A549 (cell line): ENCODE measurements at regions not wholly inside any gene's neighbourhood (a gene's known extent, or its start where the extent isn't known, plus 50 kb on each side); places are given as distances from the start of the nearest gene placed in this dataset.

Source experiments
- ATAC-seq, 2 experiments: fragments of 200-7000 bp in 1 of 2; fragments of >200 bp in 1 of 2; cut with Nextera tagmentation in 1 of 2; cut with Tn5 transposase in 1 of 2; 3 replicates each; pipeline versions ENCODE4 v1.8.0 to v1.9.1; 2018 to 2020; ENCODE audit warnings: mild to moderate bottlenecking in 1 of 2, moderate library complexity in 1 of 2
- CTCF ChIA-PET: fragments of 300-600 bp; sonication (Branson Sonifier 250); formaldehyde crosslinking; extraction: SDS; loops from one replicate; lab custom pipeline; 2021; ENCODE audit warnings: antibody characterized with exemption, inconsistent platforms; lab: Yijun Ruan, JAX
- POLR2A ChIA-PET: fragments of 350-600 bp; formaldehyde crosslinking; extraction: SDS; loops from one replicate; lab custom pipeline; 2021; ENCODE audit warnings: antibody characterized with exemption, inconsistent platforms; lab: Yijun Ruan, JAX
- DNase-seq, 2 experiments: peaks; one replicate each; pipeline versions ENCODE4 v3.0.0 to v3.0.0-alpha.2; 2011 to 2016; ENCODE audit warnings: low read depth in 1 of 2, low spot score in 1 of 2
- FAIRE-seq: peaks from 2 replicates; lab custom pipeline; 2011; peaks lifted over from hg19 to GRCh38; lab: Jason Lieb, UNC
- H3K27ac ChIP-seq, 2 experiments: fragments of >200 bp; sonication (Bioruptor Twin); formaldehyde crosslinking; 3 replicates each; pipeline ENCODE4 v1.5.1; 2016 to 2017
- H3K4me1 ChIP-seq: fragments of >200 bp; sonication (Bioruptor Twin); formaldehyde crosslinking; 3 replicates; pipeline ENCODE4 v1.6.1; 2016
- H3K4me2 ChIP-seq: fragments of >200 bp; sonication (Bioruptor Twin); formaldehyde crosslinking; 3 replicates; pipeline ENCODE4 v1.6.1; 2016
- H3K4me3 ChIP-seq: fragments of >200 bp; sonication (Bioruptor Twin); formaldehyde crosslinking; 3 replicates; pipeline ENCODE4 v1.5.1; 2016
- H3K9me3 ChIP-seq: fragments of >200 bp; sonication (Bioruptor Twin); formaldehyde crosslinking; 3 replicates; pipeline ENCODE4 v1.6.1; 2016
- ATOH8 ChIP-seq: fragments of 250-450 bp; sonication (Bioruptor Pico); IDR thresholded peaks from 2 replicates; pipeline ENCODE4 v1.5.0; 2020; ENCODE audit warnings: low read depth, mild to moderate bottlenecking, moderate library complexity
- BCL3 ChIP-seq: fragments of >200 bp; sonication (Bioruptor Twin); formaldehyde crosslinking; IDR thresholded peaks from 3 replicates; pipeline ENCODE4 v1.6.1; 2016
- CBX8 ChIP-seq: fragments of 200-600 bp; sonication (generic); IDR thresholded peaks from 2 replicates; pipeline ENCODE4 v1.6.1; 2016
- CEBPB ChIP-seq, 2 experiments: fragments of >200 bp in 1 of 2; sonication (Bioruptor Twin) in 1 of 2; formaldehyde crosslinking in 1 of 2; IDR thresholded peaks; 2 replicates each; pipeline ENCODE4 v1.6.1; 2012 to 2016
- CHD2 ChIP-seq: fragments of 150-350 bp; IDR thresholded peaks from 2 replicates; pipeline ENCODE4 v1.6.1; 2014; ENCODE audit warnings: low read length; ENCODE audit not compliant: partially characterized antibody
- CTCF ChIP-seq: fragments of >200 bp; sonication (Bioruptor Twin); formaldehyde crosslinking; IDR thresholded peaks from 3 replicates; pipeline ENCODE4 v1.5.1; 2016
- ESRRA ChIP-seq: fragments of 150-350 bp; IDR thresholded peaks from 2 replicates; pipeline ENCODE4 v1.6.1; 2014; ENCODE audit warnings: mild to moderate bottlenecking, low read length, borderline replicate concordance
- FOSB ChIP-seq: fragments of 250-450 bp; sonication (Bioruptor Pico); IDR thresholded peaks from 2 replicates; pipeline ENCODE4 v1.5.0; 2020; ENCODE audit warnings: mild to moderate bottlenecking, moderate library complexity
- GATA3 ChIP-seq: IDR thresholded peaks from 2 replicates; pipeline ENCODE4 v1.6.1; 2012; ENCODE audit warnings: borderline replicate concordance
- HOXB5 ChIP-seq: fragments of 250-450 bp; sonication (Bioruptor Pico); IDR thresholded peaks from 2 replicates; pipeline ENCODE4 v1.5.0; 2020; ENCODE audit warnings: mild to moderate bottlenecking, moderate library complexity
- JUN ChIP-seq, 2 experiments: fragments of >200 bp; sonication (Bioruptor Twin); formaldehyde crosslinking; IDR thresholded peaks; 2 replicates in 1 of 2; 3 replicates in 1 of 2; pipeline ENCODE4 v1.6.1; 2016 to 2017
- KDM1A ChIP-seq: fragments of 200-600 bp; sonication (generic); IDR thresholded peaks from 2 replicates; pipeline ENCODE4 v1.6.1; 2016; ENCODE audit warnings: low read depth, mild to moderate bottlenecking
- KDM5A ChIP-seq: fragments of 200-600 bp; sonication (generic); IDR thresholded peaks from 2 replicates; pipeline ENCODE4 v1.6.1; 2016; ENCODE audit warnings: antibody characterized with exemption, mild to moderate bottlenecking
- MAX ChIP-seq: IDR thresholded peaks from 2 replicates; pipeline ENCODE4 v1.6.1; 2012
- MAZ ChIP-seq: fragments of 150-350 bp; IDR thresholded peaks from 2 replicates; pipeline ENCODE4 v1.6.1; 2014; ENCODE audit warnings: antibody characterized with exemption, low read depth, low read length, borderline replicate concordance
- RAD21 ChIP-seq, 2 experiments: fragments of >200 bp in 1 of 2; sonication (Bioruptor Twin) in 1 of 2; formaldehyde crosslinking in 1 of 2; IDR thresholded peaks in 1 of 2; conservative IDR thresholded peaks in 1 of 2; 2 replicates in 1 of 2; 3 replicates in 1 of 2; pipeline ENCODE4 v1.6.1; 2012 to 2018; ENCODE audit warnings: inconsistent platforms in 1 of 2
- REST ChIP-seq: fragments of 200-600 bp; sonication (generic); IDR thresholded peaks from 2 replicates; pipeline ENCODE4 v1.6.1; 2016; ENCODE audit warnings: antibody characterized with exemption, mild to moderate bottlenecking, moderate library complexity
- SMC3 ChIP-seq: fragments of >200 bp; sonication (Bioruptor Twin); formaldehyde crosslinking; IDR thresholded peaks from 3 replicates; pipeline ENCODE4 v1.6.1; 2018; ENCODE audit warnings: inconsistent platforms
- USF2 ChIP-seq: fragments of 450-650 bp; IDR thresholded peaks from 2 replicates; pipeline ENCODE4 v1.6.1; 2014; ENCODE audit warnings: antibody characterized with exemption
- ZC3H11A ChIP-seq: fragments of 450-650 bp; IDR thresholded peaks from 2 replicates; pipeline ENCODE4 v1.6.1; 2014; ENCODE audit warnings: antibody characterized with exemption, mild to moderate bottlenecking
- ZNF302 ChIP-seq: fragments of 250-450 bp; sonication (Bioruptor Pico); IDR thresholded peaks from 2 replicates; pipeline ENCODE4 v1.9.0; 2021; ENCODE audit warnings: inconsistent platforms, mild to moderate bottlenecking, moderate library complexity
- WGBS: methylation state at CpG from one replicate; pipeline ENCODE4 v1.1.6; 2017; ENCODE audit errors: missing lambda C conversion rate; 5-methylcytosine and 5-hydroxymethylcytosine counted together

- WGBS = 29% methylated on average over 2 of the region's 2 CpGs
- DNase-seq (peak in 1 of 2 experiments; percentile 9), FAIRE-seq (no peak), ATAC-seq (no peak; a peak in 1 of 6 replicates)
- H3K4me1 ChIP-seq = no peaks in the 10 kb centered on the region
- H3K27ac ChIP-seq = no peak overlapping the region
- TF ChIP-seq CHD2 = no peak
- TF ChIP-seq CEBPB (IDR thresholded peaks at IDR 0.05) = no peak
- TF ChIP-seq GATA3 = no peak
- no peak overlapping the region for H3K4me3 ChIP-seq
- ChIA-PET CTCF (no interaction called here), POLR2A (no interaction called here)
- H3K4me2 ChIP-seq = no peak overlapping the region
- H3K9me3 ChIP-seq = no peaks in the 10 kb centered on the region
These were observed 99.8 kb downstream of the METTL4 start for GRCh38 chr18:2471523-2471922.

- Histone ChIP-seq H3K27ac (no peak overlapping the region), H3K9me3 (no peaks in the 10 kb centered on the region), H3K4me3 (no peak overlapping the region), H3K4me1 (peaks cover 14% of the 10 kb centered on the region; the same call in 2 of the 3 replicates), H3K4me2 (no peak overlapping the region)
- TF ChIP-seq KDM5A = no peak
- no peak for TF ChIP-seq ESRRA
- no peak for TF ChIP-seq CHD2
- TF ChIP-seq BCL3 = no peak
- TF ChIP-seq RAD21 (conservative IDR thresholded peaks at IDR 0.05 in 1 of 2, IDR thresholded peaks at IDR 0.05 in 1 of 2) = no peak
- no peak for TF ChIP-seq SMC3
- TF ChIP-seq CTCF = no peak
- TF ChIP-seq FOSB = no peak
- TF ChIP-seq ZNF302 (CRISPR knock-in tag) = no peak
- TF ChIP-seq KDM1A = no peak
- no peak for TF ChIP-seq MAZ
- TF ChIP-seq USF2 = no peak
- no peak for TF ChIP-seq JUN (IDR thresholded peaks at IDR 0.05)
- TF ChIP-seq MAX = no peak
- no peak for TF ChIP-seq HOXB5 (CRISPR knock-in tag)
- TF ChIP-seq CBX8 = no peak
- TF ChIP-seq ZC3H11A = no peak
- TF ChIP-seq REST = no peak
- TF ChIP-seq ATOH8 (CRISPR knock-in tag) = no peak
- CTCF ChIA-PET = no interaction called here
- no peak for FAIRE-seq
- WGBS = 71% methylated on average over 1 of the region's 1 CpG
- no peak for DNase-seq
- POLR2A ChIA-PET = no interaction called here
- no peak for ATAC-seq
These were observed 92.6 kb downstream of the METTL4 start for GRCh38 chr18:2478662-2479061.
